Tibial nerve (tissue), 4 donors: ENCODE measurements at regions not wholly inside any gene's neighbourhood (a gene's known extent, or its start where the extent isn't known, plus 50 kb on each side); places are given as distances from the start of the nearest gene placed in this dataset.

Experiments
- DNase-seq, 2 donors: peaks; one replicate each; pipeline ENCODE4 v3.0.0-alpha.2; 2019; ENCODE audit warnings: low spot score in 2 of 2
- H3K27ac ChIP-seq, 4 donors: fragments of 200-600 bp; sonication (generic) in 3 of 4; one replicate each; pipeline ENCODE4 v1.5.1; 2017 to 2019; ENCODE audit warnings: mild to moderate bottlenecking in 1 of 4
- H3K27me3 ChIP-seq, 2 donors: fragments of 200-600 bp; sonication (generic) in 1 of 2; one replicate each; pipeline versions ENCODE4 v1.5.1 to v1.6.0; 2017 to 2019
- H3K36me3 ChIP-seq, 3 donors: fragments of 200-600 bp; sonication (generic); one replicate each; pipeline ENCODE4 v1.5.1; 2018 to 2019
- H3K4me1 ChIP-seq, 4 donors: fragments of 200-600 bp; sonication (generic) in 3 of 4; one replicate each; pipeline ENCODE4 v1.5.1; 2017 to 2019
- H3K4me3 ChIP-seq, 4 donors: fragments of 200-600 bp; sonication (generic) in 3 of 4; one replicate each; pipeline ENCODE4 v1.5.1; 2017 to 2019; ENCODE audit warnings: mild to moderate bottlenecking in 1 of 4, moderate library complexity in 1 of 4
- H3K9me3 ChIP-seq, 4 donors: fragments of 200-600 bp; sonication (generic) in 3 of 4; one replicate each; pipeline ENCODE4 v1.5.1; 2017 to 2019
- EP300 ChIP-seq, 2 donors: sonication (generic); formaldehyde crosslinking; IDR thresholded peaks; one replicate each; pipeline ENCODE4 v1.6.1; 2017; ENCODE audit warnings: antibody characterized with exemption in 2 of 2, mild to moderate bottlenecking in 1 of 2
- POLR2A ChIP-seq, 2 donors: fragments of 450-650 bp; IDR thresholded peaks; one replicate each; pipeline ENCODE4 v1.6.1; 2017; ENCODE audit warnings: antibody characterized with exemption in 2 of 2, mild to moderate bottlenecking in 2 of 2, moderate library complexity in 2 of 2
- WGBS, 2 donors: methylation state at CpG; one replicate each; pipeline ENCODE4 v1.1.5; 2018; 5-methylcytosine and 5-hydroxymethylcytosine counted together
- TF ChIP-seq, protein P1 (sequence below), 5 experiments: fragments of 200-600 bp in 3 of 5; fragments of 450-650 bp in 2 of 5; sonication (generic) in 3 of 5; IDR thresholded peaks; one replicate each; pipeline ENCODE4 v1.5.1; 2016 to 2019; ENCODE audit warnings: antibody characterized with exemption in 5 of 5, mild to moderate bottlenecking in 3 of 5, moderate library complexity in 2 of 5

- Histone ChIP-seq H3K27ac (no peak overlapping the region), H3K4me1 (peaks cover 0 to 10% (median 0%) of the 10 kb centered on the region in 4 donors), H3K36me3 (no peaks in the 10 kb centered on the region), H3K9me3 (no peaks in the 10 kb centered on the region), H3K4me3 (peak overlapping the region in 1 of 4 donors; percentile 32), H3K27me3 (no peaks in the 10 kb centered on the region)
- DNase-seq: no peak
- TF ChIP-seq, protein P1, sequence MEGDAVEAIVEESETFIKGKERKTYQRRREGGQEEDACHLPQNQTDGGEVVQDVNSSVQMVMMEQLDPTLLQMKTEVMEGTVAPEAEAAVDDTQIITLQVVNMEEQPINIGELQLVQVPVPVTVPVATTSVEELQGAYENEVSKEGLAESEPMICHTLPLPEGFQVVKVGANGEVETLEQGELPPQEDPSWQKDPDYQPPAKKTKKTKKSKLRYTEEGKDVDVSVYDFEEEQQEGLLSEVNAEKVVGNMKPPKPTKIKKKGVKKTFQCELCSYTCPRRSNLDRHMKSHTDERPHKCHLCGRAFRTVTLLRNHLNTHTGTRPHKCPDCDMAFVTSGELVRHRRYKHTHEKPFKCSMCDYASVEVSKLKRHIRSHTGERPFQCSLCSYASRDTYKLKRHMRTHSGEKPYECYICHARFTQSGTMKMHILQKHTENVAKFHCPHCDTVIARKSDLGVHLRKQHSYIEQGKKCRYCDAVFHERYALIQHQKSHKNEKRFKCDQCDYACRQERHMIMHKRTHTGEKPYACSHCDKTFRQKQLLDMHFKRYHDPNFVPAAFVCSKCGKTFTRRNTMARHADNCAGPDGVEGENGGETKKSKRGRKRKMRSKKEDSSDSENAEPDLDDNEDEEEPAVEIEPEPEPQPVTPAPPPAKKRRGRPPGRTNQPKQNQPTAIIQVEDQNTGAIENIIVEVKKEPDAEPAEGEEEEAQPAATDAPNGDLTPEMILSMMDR (IDR thresholded peaks at IDR 0.05): no peak
- TF ChIP-seq EP300 (IDR thresholded peaks at IDR 0.05) (no peak), POLR2A (IDR thresholded peaks at IDR 0.05) (no peak)
- 63 to 71% methylated on average over 10 of the region's 10 CpGs for WGBS, 2 donors
These were observed 66.8 kb upstream of the ATP11B start for GRCh38 chr3:182726258-182727142.

- 87% methylated on average over 3 of the region's 3 CpGs for WGBS, 2 donors
- Histone ChIP-seq H3K4me3 (no peak overlapping the region), H3K36me3 (no peaks in the 10 kb centered on the region), H3K27me3 (no peaks in the 10 kb centered on the region), H3K27ac (no peak overlapping the region), H3K4me1 (peaks cover 0 to 10% (median 0%) of the 10 kb centered on the region in 4 donors), H3K9me3 (no peaks in the 10 kb centered on the region)
- TF ChIP-seq, protein P1 (IDR thresholded peaks at IDR 0.05): no peak
- TF ChIP-seq POLR2A (IDR thresholded peaks at IDR 0.05) (no peak), EP300 (IDR thresholded peaks at IDR 0.05) (no peak)
- DNase-seq: no peak
These were observed 65.1 kb upstream of the ATP11B start for GRCh38 chr3:182728238-182728637.

- peaks cover 0 to 10% (median 0%) of the 10 kb centered on the region in 4 donors for H3K4me1 ChIP-seq
- no peak for DNase-seq
- TF ChIP-seq, protein P1 (IDR thresholded peaks at IDR 0.05): no peak
- TF ChIP-seq EP300 (IDR thresholded peaks at IDR 0.05) (no peak), POLR2A (IDR thresholded peaks at IDR 0.05) (no peak)
- no peak overlapping the region for H3K27ac ChIP-seq
- H3K9me3 ChIP-seq: no peaks in the 10 kb centered on the region
- no peaks in the 10 kb centered on the region for H3K27me3 ChIP-seq
- no peak overlapping the region for H3K4me3 ChIP-seq
- no peaks in the 10 kb centered on the region for H3K36me3 ChIP-seq
- 70 to 77% methylated on average over 19 of the region's 19 CpGs for WGBS, 2 donors
These were observed 63.2 kb upstream of the ATP11B start for GRCh38 chr3:182729903-182730674.

DNA sequence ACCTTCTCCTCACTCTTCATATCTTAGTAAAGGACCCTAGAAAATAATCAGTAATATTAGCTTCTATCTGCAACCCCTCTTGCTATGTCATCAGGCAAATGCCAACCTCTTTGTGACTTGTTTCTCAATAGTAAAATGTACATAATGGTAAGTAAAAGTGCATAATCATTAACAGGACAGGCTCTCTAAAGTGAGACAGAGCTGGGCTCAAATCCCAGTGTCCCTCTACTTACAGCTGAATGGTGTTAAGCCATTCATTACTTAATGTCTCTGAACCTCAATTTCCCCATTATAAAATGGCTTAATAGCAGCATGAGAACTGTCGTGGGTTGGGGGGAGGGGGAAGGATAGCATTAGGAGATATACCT lies 62.6 kb upstream of the ATP11B start:
- H3K36me3 ChIP-seq: no peaks in the 10 kb centered on the region
- peaks cover 0 to 6% (median 0%) of the 10 kb centered on the region in 4 donors for H3K4me1 ChIP-seq
- 57 to 67% methylated on average over 1 of the region's 1 CpG for WGBS, 2 donors
- TF ChIP-seq, protein P1 (IDR thresholded peaks at IDR 0.05): no peak
- TF ChIP-seq POLR2A (IDR thresholded peaks at IDR 0.05) (no peak), EP300 (IDR thresholded peaks at IDR 0.05) (no peak)
- no peak overlapping the region for H3K27ac ChIP-seq
- no peaks in the 10 kb centered on the region for H3K9me3 ChIP-seq
- H3K27me3 ChIP-seq: no peaks in the 10 kb centered on the region
- H3K4me3 ChIP-seq: no peak overlapping the region
- no peak for DNase-seq

DNA sequence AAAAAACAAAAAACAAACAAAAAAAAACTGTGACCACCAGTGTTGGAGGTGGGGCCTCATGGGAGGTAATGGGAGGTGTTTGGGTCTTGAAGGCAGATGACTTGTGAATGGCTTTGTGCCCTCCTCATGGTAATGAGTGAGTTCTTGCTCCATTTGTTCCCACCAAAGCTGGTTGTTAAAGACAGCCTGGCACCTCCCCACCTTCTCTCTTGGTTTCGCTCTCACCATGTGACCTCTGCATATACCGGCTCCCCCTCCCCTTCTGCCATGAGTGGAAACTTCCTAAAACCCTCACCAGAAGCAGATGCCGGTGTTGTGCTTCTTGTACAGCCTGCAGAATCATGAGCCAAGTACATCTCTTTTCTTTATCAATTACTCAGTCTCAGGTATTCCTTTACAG lies 61.5 kb upstream of the ATP11B start:
- WGBS, 2 donors: 88 to 89% methylated on average over 3 of the region's 3 CpGs

More for the DNA sequence above, 61.5 kb upstream of the ATP11B start:
- Histone ChIP-seq H3K9me3 (no peaks in the 10 kb centered on the region), H3K4me3 (no peak overlapping the region), H3K27me3 (no peaks in the 10 kb centered on the region), H3K36me3 (no peaks in the 10 kb centered on the region), H3K27ac (no peak overlapping the region), H3K4me1 (no peaks in the 10 kb centered on the region)
- TF ChIP-seq EP300 (IDR thresholded peaks at IDR 0.05) (no peak), POLR2A (IDR thresholded peaks at IDR 0.05) (no peak)
- no peak for DNase-seq
